Skeletal muscle tissue (tissue), 3 donors: ENCODE measurements at regions not wholly inside any gene's neighbourhood (a gene's known extent, or its start where the extent isn't known, plus 50 kb on each side); places are given as distances from the start of the nearest gene placed in this dataset.

ENCODE experiments used
- H3K27ac ChIP-seq: one replicate; pipeline ENCODE4 v1.7.0; 2013; ENCODE audit warnings: mild to moderate bottlenecking, low read depth, low read length, inconsistent platforms
- H3K27me3 ChIP-seq, 3 donors: one replicate each; pipeline ENCODE4 v1.7.0; 2013; ENCODE audit warnings: low read length in 3 of 3; ENCODE audit not compliant: control insufficient read depth in 3 of 3, insufficient read depth in 3 of 3
- H3K36me3 ChIP-seq, 3 donors: one replicate each; pipeline ENCODE4 v1.7.0; 2013; ENCODE audit warnings: low read length in 3 of 3; ENCODE audit not compliant: control insufficient read depth in 3 of 3, insufficient read depth in 3 of 3
- H3K4me1 ChIP-seq, 3 donors: one replicate each; pipeline ENCODE4 v1.7.0; 2013; ENCODE audit warnings: low read length in 3 of 3, mild to moderate bottlenecking in 3 of 3; ENCODE audit not compliant: control insufficient read depth in 3 of 3, insufficient read depth in 3 of 3
- H3K4me3 ChIP-seq, 3 donors: one replicate each; pipeline ENCODE4 v1.7.0; 2013; ENCODE audit warnings: low read length in 3 of 3
- H3K9ac ChIP-seq, 3 donors: one replicate each; pipeline ENCODE4 v1.7.0; 2013; ENCODE audit warnings: low read length in 3 of 3, mild to moderate bottlenecking in 3 of 3, moderate library complexity in 2 of 3, low read depth in 1 of 3
- H3K9me3 ChIP-seq, 3 donors: one replicate each; pipeline ENCODE4 v1.7.0; 2013; ENCODE audit warnings: low read length in 3 of 3; ENCODE audit not compliant: control insufficient read depth in 3 of 3
- donor health status: Osteomylitis.

DNA sequence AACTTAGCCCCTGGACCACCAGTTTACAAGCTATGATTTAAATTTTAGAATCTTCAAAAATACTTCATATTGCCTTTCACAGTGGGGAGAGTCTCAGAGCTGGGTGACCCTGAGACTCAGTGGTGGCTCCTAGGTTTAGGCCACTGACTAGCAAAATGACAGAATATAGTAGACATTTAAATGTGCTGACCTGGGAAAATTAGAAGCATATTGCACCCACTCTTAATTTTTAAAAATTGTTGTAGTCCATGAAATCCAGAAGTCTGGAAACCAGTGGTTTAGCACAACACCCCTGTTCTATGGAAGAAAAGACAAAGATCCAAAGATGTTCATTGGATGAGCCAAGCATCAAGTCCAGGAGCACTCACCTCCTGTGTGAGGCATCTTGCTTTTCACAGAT lies 75.0 kb upstream of the PAPPA start:
- no peak overlapping the region for H3K9ac ChIP-seq
- no peaks in the 10 kb centered on the region for H3K4me1 ChIP-seq
- H3K36me3 ChIP-seq, result no peaks in the 10 kb centered on the region
- H3K4me3 ChIP-seq, result no peak overlapping the region
- no peak overlapping the region for H3K27ac ChIP-seq
- no peaks in the 10 kb centered on the region for H3K9me3 ChIP-seq
- no peaks in the 10 kb centered on the region for H3K27me3 ChIP-seq

DNA sequence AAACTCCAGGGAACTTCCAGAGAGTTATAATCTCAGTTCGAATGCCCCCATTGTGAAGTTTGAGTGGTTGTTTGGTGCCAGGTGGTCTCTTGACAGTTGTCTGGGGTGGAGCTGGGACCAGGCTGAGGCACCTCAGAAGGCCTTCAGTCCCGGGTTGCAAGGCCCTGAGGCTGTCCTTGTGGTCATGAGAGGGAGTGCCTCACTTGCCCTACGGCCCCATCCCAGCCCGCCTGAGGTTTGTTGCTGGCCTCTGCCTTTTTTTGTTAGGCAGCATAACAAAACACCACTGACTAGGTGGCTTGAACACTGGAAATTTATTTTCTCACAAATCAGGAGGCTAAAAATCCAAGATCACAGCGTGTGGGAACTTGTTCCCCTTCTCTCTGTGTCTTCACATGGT lies 73.0 kb upstream of the PAPPA start:
- H3K36me3 ChIP-seq, result no peaks in the 10 kb centered on the region
- H3K9me3 ChIP-seq, result no peaks in the 10 kb centered on the region
- H3K9ac ChIP-seq, result no peak overlapping the region
- H3K27me3 ChIP-seq, result no peaks in the 10 kb centered on the region
- no peak overlapping the region for H3K27ac ChIP-seq
- no peaks in the 10 kb centered on the region for H3K4me1 ChIP-seq
- no peak overlapping the region for H3K4me3 ChIP-seq

DNA sequence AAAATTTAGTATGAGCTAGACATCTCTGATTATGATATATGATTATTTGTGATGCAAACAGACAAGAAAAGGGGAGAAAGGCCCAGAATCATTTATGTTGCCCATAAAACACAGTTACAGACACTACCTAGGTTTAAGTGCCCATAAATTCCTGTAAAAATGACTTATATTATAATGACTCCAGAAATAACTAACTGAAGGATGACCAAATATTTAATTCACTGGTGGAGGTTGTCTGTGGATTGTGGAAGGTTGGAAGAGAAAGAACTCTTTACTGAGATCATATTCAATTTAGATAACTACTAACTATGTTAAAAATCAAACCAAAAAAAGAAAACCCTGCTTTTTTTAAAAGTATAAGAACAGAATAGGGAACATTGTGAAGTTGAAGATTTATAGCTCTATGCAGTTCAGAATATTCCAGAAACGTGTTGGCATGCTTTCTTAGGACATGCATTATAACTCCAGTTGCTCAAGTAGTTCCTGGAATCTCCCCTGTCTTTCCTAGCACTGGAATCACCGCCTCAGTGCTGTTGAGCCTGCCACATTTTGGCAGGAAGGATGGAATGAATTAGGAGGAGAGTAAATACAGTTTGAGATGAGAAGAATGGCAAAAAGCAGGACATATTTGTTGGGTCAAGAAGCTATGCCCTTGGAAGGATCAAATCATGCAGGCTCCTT lies 72.0 kb upstream of the PAPPA start:
- Histone ChIP-seq H3K4me3 (no peak overlapping the region), H3K27me3 (no peaks in the 10 kb centered on the region), H3K36me3 (no peaks in the 10 kb centered on the region), H3K9me3 (no peaks in the 10 kb centered on the region), H3K27ac (no peak overlapping the region), H3K9ac (no peak overlapping the region), H3K4me1 (no peaks in the 10 kb centered on the region)

DNA sequence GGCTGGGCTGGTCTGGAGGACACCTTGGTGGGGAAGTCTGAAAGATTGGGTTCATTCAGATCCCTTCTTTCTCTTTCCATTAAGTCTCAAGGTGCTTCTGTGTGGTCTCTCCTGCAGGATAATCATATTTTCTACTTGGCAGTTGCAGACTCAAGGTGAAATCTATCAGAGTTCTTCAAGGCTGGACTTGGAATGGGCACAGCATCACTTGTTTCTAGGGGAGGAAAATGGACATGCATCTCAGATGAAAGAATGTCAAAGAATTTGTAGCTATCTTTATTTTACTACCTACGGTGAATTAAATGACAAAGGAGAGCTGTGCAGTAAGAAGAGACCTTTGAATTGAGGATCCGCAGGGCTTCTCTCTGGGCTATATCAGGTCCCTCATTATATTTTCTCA lies 69.8 kb upstream of the PAPPA start:
- Histone ChIP-seq H3K4me3 (no peak overlapping the region), H3K27ac (no peak overlapping the region), H3K36me3 (no peaks in the 10 kb centered on the region), H3K4me1 (peaks cover 0 to 8% (median 8%) of the 10 kb centered on the region in 3 donors), H3K9ac (no peak overlapping the region), H3K27me3 (no peaks in the 10 kb centered on the region), H3K9me3 (no peaks in the 10 kb centered on the region)

DNA sequence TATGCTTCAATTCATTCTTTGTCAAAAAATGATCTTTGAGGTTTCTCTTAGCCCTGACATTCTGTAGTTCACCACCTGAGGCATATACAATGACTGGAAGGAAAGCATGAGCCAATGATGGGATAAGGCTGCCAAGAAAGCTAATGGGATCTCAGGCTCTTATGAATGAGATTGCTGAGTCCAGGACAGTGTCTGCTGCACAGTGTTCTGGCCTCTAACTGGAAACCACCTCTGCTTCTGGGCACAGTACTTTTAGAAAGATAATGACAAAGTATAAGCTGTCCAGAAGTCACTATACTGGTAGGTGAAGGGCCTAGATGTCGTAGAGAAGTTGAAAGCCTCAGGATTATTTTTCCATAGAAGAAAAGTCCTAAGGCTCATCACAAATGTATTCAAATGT lies 69.1 kb upstream of the PAPPA start:
- no peaks in the 10 kb centered on the region for H3K9me3 ChIP-seq
- no peaks in the 10 kb centered on the region for H3K36me3 ChIP-seq
- no peak overlapping the region for H3K9ac ChIP-seq
- no peak overlapping the region for H3K4me3 ChIP-seq
- H3K27ac ChIP-seq, result no peak overlapping the region
- H3K4me1 ChIP-seq, result peaks cover 0 to 8% (median 8%) of the 10 kb centered on the region in 3 donors
- no peaks in the 10 kb centered on the region for H3K27me3 ChIP-seq

DNA sequence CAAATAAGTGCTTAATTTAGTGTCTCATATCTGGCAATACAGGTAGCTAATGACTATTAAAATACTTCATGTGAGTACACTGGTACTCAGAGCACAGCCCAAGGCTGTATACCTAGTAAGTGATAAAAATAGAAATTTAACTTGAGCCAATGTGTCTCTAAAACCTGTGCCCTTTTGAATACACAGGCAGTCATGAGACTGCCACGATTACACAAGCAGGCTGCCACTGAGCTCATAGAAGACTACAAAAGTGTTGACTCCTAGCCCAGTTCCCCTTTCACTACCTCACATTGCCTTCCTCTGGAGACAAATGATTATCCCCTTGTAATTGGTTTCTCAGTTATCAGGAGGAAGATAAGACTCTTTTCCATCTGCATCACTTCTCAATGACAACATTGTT lies 66.3 kb upstream of the PAPPA start:
- Histone ChIP-seq H3K4me1 (peaks cover 0 to 8% (median 8%) of the 10 kb centered on the region in 3 donors), H3K4me3 (no peak overlapping the region), H3K9me3 (no peaks in the 10 kb centered on the region), H3K27ac (no peak overlapping the region), H3K36me3 (no peaks in the 10 kb centered on the region), H3K27me3 (no peaks in the 10 kb centered on the region), H3K9ac (no peak overlapping the region)

DNA sequence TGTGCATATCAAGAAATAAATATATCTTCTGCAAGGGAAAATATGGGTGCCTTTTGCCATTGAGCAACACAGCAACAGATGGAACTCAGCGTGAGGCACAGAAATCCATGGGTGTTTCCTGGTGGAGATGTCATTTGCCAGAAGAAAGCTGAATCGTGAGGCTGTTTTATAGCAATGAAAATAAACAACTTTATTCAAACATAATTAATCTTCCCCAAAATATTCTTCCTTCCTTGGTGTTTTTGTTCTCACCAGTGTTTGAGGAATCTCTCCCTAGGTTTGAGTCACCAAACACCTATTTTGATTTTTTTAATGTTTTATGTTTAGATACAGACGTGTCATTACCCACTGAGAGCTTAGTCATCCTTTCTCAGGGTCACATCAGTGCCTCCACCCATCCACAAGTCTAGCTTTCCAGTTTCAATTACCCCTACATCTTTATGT lies 65.8 kb upstream of the PAPPA start:
- no peak overlapping the region for H3K9ac ChIP-seq
- no peaks in the 10 kb centered on the region for H3K27me3 ChIP-seq
- H3K36me3 ChIP-seq, result no peaks in the 10 kb centered on the region
- H3K4me1 ChIP-seq, result peaks cover 0 to 8% (median 8%) of the 10 kb centered on the region in 3 donors
- H3K27ac ChIP-seq, result no peak overlapping the region
- no peaks in the 10 kb centered on the region for H3K9me3 ChIP-seq
- H3K4me3 ChIP-seq, result no peak overlapping the region

DNA sequence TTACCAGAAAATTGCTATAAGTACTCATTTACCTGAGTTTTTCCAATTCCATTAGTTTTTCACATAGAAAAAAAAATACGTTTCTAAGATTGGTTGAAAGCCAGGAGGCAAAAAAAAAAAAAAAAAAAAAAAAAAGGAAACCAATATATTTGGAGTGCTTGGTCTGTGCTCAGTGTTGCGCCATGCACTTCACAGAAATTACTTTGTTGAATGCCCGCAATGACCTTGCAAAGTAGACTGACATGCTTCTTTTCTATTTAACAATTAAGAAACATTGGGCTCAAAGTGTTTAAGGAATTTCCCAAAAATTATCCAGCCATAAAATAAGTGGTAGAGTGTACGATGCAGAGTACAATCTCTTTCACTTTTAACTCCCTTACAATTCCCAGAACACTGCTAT lies 65.2 kb upstream of the PAPPA start:
- Histone ChIP-seq H3K27me3 (no peaks in the 10 kb centered on the region), H3K36me3 (no peaks in the 10 kb centered on the region), H3K27ac (no peak overlapping the region), H3K4me3 (no peak overlapping the region), H3K9me3 (no peaks in the 10 kb centered on the region), H3K4me1 (peaks cover 0 to 8% (median 8%) of the 10 kb centered on the region in 3 donors), H3K9ac (no peak overlapping the region)

DNA sequence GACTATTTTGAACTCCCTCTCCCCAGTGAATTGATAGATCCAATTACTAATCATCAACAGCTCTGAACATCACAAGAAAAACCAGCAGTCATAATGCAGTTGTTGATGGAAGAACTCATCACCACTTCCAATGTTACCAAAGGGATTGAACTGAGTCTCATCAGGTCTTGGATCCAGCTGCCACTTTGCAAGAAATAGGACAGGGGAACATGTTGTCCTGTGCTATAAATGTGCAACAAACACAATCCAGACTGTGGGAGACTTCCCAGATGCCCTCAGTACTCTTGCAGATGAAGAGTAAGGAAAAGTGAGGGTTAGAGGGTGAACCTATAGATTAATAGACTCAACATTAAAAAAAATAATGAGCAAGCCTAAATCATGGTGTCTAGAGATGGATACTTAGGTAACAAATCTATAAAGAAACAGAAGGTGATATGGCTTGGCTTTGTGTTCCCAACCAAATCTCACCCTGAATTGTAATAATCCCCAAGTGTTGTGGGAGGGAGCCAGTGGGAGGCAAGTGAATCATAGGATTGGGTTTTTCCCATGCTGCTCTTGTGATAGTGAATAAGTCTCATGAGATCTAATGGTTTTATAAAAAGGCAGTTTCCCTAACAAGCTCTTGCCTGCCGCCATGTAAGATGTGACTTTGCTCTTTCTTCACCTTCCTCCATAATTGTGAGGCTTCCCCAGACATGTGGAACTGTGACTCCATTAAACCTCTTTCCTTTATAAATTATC lies 63.4 kb upstream of the PAPPA start:
- peaks cover 0 to 8% (median 8%) of the 10 kb centered on the region in 3 donors for H3K4me1 ChIP-seq
- no peaks in the 10 kb centered on the region for H3K9me3 ChIP-seq
- no peak overlapping the region for H3K9ac ChIP-seq
- H3K36me3 ChIP-seq, result no peaks in the 10 kb centered on the region
- H3K4me3 ChIP-seq, result no peak overlapping the region
- no peak overlapping the region for H3K27ac ChIP-seq
- no peaks in the 10 kb centered on the region for H3K27me3 ChIP-seq

DNA sequence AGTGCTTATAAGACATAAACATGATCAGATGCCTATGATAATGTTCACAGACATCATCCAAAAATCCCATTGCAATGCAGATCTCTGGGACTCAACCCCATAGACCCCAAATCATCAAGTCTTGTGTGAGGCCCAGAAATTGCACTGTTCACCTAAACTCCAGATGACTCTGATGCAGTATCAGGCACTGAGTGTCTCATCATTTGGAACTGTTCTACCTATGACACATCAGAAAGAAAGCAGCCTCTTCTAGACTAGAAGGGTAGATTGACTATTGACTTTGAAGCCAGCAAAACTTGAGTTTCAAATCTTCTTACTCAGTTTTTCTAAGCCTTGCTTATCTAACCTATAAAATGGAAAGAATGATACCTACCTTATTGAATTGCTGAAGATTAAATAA lies 58.7 kb upstream of the PAPPA start:
- no peak overlapping the region for H3K4me3 ChIP-seq
- H3K9ac ChIP-seq, result no peak overlapping the region
- no peaks in the 10 kb centered on the region for H3K9me3 ChIP-seq
- no peaks in the 10 kb centered on the region for H3K36me3 ChIP-seq
- H3K27me3 ChIP-seq, result no peaks in the 10 kb centered on the region
- H3K27ac ChIP-seq, result no peak overlapping the region
- H3K4me1 ChIP-seq, result no peaks in the 10 kb centered on the region
